IPS DF 19.7 (cell line): ENCODE measurements at regions not wholly inside any gene's neighbourhood (a gene's known extent, or its start where the extent isn't known, plus 50 kb on each side); places are given as distances from the start of the nearest gene placed in this dataset.

Experiments used
- DNase-seq: peaks from one replicate; pipeline ENCODE4 v3.0.0-alpha.2; 2013; ENCODE audit warnings: low read depth, low spot score

DNA sequence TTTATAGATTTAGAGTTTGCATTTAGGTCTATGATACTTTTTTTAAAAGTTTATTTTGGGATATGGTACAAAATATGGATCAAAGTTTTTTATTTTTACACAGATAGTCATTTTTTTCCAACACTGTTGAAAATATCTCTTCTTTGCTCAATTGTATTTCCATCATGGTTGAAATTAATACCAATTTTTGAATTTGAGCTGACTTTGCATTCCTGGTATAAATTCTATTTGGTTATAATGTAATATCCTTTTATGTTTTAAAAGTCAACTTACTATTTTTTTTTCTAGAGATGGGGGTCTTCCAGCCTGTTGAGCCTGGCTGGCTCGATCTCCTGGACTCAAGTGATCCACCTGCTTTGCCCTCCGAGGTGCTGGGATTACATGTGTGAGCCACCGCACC lies 620.1 kb downstream of the OLFM4 start:
- no peak for DNase-seq

DNA sequence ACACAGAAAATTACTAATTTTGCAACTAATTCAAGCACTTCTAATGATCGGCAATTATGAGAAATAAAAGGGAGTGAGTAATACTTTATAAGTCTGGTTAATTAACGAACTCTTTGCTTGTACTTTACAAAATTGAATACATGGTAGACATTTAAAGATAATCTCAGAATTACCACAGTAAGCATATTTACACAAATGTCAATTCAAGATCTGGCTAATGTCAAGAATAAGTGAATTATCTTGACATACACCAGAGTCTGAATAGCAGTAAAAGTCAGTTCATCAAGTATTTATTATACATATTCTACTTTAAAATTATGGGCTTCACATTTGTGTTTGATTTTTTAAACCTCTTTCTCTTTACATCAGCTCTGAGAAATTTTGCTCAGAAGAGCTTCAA lies 643.4 kb downstream of the OLFM4 start:
- DNase-seq, result no peak

DNA sequence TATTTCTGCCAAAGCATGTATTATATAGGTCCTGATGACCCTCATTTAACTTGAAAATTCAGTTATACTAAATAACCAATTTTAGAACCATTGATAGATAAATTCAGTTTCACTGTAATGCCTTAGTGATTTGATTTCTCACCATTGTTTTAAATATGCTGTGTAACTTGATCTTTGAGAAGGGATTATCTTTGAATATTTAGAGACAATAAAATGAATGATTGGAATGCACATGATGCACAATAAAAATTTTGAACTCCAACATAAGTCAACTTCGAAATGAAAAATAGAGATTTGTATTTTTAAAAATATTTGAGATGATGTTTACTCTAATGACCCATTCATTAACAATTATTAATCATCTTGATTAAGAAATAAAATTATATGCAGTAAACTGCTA lies 654.5 kb downstream of the OLFM4 start:
- DNase-seq, result no peak

DNA sequence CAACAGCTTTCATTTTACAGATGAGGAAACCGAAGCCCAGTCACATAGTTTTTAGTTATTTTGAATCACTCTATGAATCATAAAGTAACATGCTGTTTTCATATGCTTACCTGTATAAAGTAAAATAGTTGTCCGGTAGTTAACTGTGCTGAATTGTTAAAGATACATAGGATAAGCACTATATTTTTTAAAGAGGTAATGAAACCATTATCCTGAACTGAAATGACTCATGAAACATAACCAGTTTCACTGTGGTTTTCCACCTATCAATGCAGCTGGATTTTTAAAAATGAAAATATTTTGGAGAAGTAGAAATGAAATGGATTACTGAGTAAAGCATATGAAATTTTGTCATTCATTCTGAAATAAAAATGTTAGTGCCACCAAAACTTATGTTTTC lies 655.0 kb downstream of the OLFM4 start:
- no peak for DNase-seq

DNA sequence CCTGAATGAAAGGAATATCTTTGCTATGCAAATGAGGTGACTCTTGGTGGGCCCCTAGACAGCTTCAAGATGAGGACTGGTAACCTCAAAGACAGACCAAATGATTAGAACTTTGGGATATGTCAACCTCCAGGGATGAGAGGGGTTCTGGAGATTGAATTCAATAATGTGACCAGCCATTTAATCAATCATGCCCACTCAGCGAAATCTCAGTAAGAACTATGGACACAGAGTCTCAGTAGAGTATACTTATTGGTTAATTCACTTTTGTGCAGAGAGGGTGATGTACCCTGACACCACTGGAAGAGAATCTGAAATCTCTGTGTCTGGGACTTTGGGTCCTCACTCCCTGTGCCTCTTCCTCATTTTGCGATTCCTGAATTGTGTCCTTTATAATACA lies 662.8 kb downstream of the OLFM4 start:
- no peak for DNase-seq

DNA sequence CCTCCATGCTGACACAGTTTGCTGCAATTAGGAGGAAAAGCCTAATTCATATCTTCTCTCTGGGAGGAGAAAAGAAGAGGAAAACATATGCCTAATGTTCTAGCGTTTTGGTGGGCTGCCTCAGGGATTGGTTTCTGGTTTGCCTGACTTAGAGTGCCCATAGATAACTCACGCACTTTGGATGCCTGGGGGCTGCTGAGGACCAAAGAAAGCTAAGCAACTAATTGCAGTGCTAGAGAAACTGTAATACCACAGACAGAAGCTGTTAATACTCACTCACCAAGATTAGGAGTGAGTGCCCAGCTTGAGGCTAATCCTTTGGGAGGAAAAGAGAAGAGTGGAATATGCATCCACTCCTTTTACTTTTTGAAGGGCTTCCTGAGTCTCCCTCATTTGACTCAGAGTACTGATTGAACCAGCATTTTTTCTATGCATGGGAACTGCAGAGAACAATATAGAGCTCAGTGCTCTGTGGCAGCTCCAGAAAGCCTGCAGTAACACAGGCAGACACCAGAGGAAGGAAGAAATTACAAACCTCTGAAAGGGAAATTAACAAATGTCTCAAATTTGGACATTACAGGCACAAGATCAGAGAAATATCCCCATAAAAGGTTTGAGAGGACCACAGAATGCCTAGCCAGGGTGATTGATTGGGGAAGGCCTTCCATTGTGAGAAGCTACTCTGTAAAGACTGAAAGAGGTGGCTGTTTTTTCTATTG lies 666.4 kb downstream of the OLFM4 start:
- DNase-seq, result no peak

DNA sequence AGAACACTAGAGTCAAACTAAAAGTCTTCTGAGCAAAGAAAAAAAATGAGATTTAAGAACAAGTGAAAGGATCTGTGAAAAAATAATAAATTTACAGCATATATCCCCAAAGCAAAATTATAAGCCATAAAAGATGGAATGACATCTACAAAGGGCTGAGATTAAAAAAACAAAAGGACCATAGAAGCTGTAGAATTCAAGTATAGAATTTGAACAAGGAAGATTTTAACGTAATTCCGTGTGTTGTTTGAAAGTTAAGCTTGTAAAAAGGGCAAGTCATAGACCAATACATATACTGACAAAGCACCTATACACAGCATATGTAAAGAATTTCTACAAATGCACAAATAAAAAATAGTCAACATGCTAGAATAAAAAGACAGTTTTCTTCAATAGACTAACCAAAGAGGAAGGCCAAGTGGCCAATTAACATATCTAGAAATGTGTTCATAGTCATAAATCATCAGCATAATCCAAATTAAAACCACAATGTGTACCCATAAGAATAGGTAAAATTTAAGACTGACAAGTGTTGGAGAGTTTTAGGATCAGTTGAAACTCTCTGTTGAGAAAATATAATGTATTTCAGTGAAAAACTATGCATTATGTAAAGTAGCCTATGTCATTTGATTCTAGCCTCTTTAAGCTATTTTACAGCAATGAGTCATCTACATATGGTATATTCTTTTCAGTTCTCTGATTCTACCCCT lies 674.9 kb downstream of the OLFM4 start:
- DNase-seq, result no peak

DNA sequence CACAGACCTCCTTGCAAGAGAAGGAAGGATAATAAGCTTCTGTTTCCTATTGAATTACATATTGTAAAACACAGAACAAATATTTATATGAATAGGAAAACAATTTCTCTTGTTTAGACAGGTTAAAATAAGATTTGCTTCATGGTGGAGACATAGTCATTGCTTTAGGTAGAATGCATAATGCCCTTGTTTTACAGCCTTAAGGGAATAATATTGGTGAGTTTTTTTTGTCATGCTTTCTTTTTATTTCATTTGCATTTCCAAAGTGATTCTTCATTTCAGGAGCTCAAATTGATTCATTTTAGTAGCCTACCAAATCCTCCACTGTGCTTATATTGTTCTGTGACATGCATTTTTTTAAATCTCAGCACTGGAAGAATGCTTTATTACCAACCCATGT lies 690.7 kb downstream of the OLFM4 start:
- DNase-seq, result no peak

DNA sequence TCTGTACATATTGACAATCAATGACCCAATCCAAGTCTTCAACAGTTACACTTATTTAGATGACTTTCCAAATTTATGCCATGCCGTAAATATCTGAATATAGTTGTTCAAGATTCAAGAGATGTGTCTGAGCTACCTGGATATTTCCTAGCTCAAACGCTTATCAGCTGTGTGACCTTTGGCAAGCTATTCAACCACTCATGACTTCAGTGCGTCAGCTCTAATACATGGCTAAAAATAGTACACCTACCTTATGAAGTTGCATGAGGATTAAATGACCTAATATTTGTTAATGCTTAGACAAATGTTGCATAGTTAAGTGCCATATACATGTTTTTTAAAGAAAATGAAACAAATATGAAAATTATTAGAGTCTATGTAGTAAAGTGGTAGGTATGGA lies 704.1 kb downstream of the OLFM4 start:
- DNase-seq, result no peak

DNA sequence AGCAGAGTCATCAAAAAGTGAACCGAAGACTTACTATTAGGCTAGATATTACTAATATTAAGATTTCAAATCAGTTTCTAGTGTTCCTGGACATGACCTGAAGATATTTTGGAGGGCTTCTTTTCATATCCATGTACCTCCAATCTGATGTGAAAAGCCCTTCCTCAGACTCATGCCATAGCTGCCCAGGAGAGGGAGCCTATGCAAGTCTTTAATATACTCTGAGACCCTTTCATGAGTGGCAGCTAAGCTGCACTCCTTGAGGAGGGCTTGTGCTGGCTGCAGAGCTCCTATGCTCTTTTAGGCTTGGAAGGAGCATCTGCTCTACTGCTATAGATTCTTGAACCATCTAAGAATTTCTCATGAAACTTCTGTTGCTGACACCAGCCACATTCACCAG lies 715.3 kb downstream of the OLFM4 start:
- DNase-seq, result no peak

DNA sequence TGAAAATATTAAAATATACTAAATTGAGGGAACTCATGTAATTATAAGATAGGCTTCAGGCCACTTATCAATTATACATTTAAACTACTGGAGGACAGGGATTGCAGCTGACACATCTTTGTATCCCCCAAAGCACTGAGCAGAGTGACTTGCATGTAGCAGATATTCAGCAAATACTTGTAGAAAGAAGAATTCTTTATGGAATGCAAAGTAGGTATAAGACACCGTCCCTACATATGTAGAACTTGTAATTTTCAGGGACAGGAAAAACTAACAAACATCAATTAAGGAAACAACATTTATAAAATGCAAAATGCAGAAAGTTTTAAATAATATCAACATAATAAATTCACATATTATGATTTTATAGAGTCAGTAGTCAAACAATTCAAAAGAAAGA lies 719.2 kb downstream of the OLFM4 start:
- DNase-seq, result no peak

DNA sequence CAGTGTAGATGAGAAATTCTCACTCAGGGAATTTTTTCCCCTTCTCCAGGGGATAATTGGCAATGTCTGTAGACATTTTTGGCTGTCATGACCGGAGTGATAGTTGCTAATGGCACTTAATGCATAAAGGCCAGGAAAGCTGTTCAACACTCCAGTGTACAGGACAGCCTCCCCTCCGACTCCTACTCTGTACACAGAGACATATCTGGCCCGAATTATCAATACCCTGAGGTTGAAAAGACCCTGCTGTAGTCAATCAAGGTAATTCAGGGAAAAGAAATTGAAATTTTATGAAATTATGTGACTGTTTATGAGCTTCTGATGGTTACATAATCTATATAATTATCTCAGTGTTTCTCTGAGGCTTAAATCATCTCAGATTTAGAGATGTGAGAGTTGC lies 720.7 kb downstream of the OLFM4 start:
- DNase-seq, result no peak

DNA sequence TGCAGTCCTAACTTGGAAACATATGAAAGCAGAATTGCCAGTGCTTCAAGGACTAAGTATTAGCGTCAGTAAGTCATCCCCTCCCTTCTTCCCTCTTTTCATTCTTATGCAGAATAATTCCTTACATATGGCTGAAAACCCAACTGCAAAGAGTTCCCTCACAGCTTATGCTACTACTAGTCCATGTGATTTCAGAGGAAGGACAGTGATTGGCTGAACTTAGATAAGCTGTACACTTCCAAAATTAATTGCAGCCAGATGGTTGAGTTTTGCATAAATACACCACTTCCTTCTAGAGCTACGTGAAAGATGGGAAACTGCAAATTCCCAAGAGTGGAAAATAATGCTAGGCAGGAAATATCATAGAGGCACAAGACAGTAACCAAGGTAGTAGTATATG lies 730.4 kb downstream of the OLFM4 start:
- no peak for DNase-seq

DNA sequence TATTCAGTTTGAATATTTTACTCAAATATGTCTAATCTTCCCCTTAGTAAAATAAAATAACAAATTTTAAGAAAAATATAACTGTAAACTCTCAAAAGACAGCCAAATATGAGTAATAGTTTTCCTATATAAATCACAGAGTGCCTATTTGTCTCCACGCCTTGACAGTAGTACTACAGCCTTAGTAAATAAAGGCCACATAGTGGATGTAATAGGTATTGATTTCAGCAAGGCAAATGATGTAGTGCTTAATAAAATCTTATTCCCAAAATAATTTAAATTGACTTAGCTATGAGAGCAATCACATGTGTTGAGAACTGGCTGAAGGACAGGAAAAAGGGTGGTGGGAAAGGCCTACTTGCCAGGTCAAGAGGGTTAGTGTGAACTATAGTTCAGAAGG lies 747.2 kb downstream of the OLFM4 start:
- no peak for DNase-seq

DNA sequence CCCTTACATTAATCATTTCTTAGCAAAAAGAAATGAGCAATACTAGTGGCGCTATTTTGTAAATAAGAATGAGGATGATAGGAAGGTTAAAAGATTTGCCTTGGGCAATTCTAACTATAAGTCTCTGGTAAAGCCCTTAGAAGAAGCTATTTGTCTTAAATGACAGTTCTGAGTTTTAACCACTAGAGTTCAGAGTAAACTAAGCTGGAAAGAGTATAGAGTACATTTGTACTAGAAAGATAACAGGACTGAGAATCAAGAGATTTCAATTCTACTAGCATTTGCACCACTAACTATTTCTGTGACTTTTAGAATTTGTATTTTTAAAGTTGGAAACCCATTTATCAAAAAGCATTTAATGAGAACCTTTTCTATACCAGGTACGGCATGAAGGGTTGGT lies 750.3 kb downstream of the OLFM4 start:
- DNase-seq, result no peak

DNA sequence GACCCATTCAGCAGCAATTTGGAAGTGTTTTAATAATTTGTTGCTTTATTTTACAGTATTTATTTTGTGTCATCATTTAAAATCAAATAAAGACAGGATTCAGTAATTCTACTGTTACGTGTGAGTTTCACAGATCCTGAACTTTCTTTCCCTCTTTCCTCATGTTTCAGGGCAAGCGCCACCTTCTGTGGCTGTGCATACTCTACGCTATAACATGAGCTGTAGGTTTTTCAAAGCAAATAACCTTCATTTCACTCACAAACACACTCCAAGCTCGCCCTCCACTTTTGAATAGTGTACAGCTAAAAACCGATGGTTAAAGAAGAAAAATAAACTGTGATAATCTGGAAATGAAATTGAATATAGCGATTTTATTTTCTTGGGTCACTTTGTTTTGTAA lies 753.3 kb downstream of the OLFM4 start:
- no peak for DNase-seq

DNA sequence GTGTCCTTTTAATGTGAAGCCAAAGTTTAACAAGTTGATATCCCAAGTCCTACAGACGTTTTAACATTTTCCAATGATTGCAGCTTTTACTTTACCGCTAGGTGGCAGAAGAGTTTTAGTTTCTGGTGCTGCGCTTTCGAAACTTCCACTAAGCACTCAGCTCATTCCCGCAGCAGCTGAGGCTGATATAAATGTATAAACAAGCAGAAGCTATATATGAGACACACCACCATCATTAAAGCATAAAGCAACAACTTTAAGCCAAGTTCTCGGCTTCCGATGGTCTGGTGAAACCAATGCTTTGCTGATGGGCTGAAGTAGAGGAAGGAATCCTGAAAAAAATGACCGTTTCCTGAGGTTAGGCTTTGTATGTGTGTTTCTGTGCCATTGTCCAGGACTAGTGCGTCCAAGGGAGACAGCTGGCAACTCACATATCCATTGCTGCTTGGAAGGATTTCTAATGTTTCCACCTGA lies 753.9 kb downstream of the OLFM4 start:
- peak; percentile 15 for DNase-seq

DNA sequence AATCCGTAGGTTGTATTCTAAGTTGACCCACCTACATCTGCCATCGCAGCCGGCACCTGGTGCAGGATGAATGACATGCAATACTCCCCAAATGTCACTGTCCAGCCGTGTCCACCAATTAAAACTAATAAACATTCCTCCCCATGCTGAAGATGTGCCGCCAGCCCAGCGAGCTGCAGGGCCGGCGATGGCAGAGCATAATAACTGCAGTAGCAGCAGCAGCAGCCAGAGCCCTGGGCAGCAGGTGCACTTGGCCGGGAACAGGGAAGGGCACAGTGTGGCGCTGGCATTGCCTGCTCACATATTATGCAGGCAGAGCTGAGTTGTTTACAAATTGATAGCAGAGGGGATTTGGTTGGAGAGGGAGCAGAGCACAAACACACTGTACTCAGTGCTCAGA lies 754.9 kb downstream of the OLFM4 start:
- DNase-seq, result no peak

DNA sequence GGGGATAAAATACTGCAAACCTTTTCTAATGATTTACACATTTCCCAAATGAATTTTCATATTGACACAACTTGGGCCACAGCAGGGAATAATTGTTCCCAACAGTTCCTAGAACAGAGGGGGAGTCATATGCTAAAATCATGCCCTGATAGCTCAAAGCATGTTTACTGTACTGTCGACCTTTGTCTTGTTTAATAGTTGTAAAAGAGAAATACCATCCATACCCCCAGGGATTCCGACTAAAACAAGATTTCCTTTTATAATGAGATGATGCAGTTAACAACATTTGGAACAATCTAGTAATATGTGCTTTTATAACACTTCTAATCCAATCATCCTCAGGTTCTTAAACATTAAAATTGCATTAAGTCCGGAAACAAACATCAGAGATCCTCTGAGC lies 759.7 kb downstream of the OLFM4 start:
- no peak for DNase-seq

DNA sequence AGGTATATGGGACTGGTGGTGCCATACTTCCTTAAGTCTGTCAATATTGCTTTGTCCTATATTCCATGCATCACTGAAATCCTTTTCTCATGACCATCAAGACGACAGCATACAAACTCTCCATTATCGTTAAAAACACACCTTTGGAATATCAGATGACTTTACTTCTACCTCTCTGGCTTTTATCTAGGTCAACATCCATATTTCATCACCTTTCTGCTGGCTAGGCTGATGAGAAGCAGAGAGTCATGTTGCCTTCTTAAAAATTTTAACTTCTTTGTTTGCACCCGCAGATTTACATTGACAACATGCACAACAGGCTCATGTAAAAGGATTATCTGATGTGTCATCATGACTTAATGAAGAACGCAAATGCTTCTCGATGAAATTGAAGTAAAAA lies 771.4 kb downstream of the OLFM4 start:
- DNase-seq, result no peak

DNA sequence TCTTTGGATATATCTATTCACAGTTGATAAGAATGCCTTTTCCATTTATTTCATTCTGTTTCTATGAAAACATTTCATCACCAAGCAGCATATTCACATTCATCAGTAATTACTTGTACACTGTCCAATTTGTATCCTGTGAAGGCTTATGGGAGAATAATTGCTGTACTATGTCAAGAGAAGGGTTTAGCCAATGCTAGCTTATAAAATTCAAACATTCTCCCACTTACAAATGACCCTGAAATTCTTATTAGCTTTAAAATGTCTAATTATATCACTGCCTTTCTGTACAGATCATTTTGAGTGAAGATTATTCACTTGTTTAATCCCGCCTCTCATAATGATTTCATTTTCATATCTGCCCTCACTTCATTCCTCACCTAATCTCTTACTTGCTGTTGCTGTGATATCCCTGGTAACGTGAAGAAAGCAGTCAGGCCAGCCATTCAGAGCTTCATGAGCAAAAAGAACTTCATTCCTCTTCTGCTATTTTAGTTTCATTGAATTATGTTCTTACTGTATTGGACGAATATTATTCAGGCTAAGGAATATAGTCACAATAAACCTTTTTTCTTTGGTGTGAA lies 778.7 kb downstream of the OLFM4 start:
- no peak for DNase-seq

DNA sequence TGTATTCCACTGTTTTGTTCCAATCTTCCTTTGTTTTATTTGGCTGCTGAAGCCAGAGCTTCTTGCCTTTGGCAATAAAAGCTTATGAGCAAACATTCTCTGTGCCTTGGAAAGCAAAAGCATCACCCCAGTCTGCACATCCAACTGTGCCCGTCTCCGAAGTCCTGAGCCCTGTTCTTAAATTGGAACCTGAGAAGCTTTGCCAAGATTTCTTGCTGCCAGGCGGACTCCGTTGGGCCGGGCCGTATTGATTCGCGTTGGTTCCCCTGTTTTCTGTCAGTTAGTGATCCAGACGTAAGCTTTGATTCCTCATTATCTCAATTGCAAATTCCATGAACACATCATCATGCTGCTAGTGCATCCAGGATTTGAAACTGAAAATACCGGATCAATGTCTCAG lies 793.0 kb downstream of the OLFM4 start:
- DNase-seq, result no peak

DNA sequence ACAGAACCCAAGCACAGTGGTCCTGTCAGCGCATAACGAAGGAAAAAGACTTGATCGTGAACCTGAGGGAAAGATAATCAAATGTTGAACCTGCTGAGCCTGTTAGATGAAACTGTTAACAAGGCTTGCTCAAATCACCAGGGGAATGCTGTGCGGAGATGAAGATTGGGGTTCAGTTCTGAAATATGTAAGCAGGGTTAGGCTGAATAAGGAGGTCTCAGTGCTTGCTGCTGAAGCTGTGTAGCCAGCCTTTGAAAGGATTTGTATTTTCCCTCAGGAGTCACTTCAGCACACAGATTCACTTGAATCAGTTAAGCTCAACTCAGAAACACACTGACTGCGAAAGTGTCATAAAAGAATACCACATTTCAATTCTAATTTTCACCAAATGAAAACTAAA lies 793.5 kb downstream of the OLFM4 start:
- DNase-seq, result no peak
